Daoy (cell line): ENCODE measurements at regions not wholly inside any gene's neighbourhood (a gene's known extent, or its start where the extent isn't known, plus 50 kb on each side); places are given as distances from the start of the nearest gene placed in this dataset.
"Not testable (repeated sequence)": the region's sequence is repeated elsewhere in the genome, so short reads cannot be mapped to it uniquely, and the experiment has no call there.

ENCODE experiments used
- DNase-seq: peaks from one replicate; pipeline ENCODE4 v3.0.0-alpha.2; 2015; ENCODE audit warnings: low read depth

GRCh38 chr9:2277644-2278043 lies 262.5 kb downstream of the SMARCA2 start:
- DNase-seq, result not testable (repeated sequence)

GRCh38 chr9:2279138-2279537 lies 264.0 kb downstream of the SMARCA2 start:
- DNase-seq, result not testable (repeated sequence)

- peak; percentile 92 for DNase-seq
Observed at GRCh38 chr9:2281031-2281802, 266.1 kb downstream of the SMARCA2 start.

GRCh38 chr9:2281803-2282185 lies 266.6 kb downstream of the SMARCA2 start:
- peak; percentile 79 for DNase-seq

- no peak for DNase-seq
Observed at GRCh38 chr9:2284770-2285169, 269.6 kb downstream of the SMARCA2 start.

- DNase-seq, result no peak
Observed at GRCh38 chr9:2285416-2286332, 270.5 kb downstream of the SMARCA2 start.

- no peak for DNase-seq
Observed at GRCh38 chr9:2286333-2286705, 271.2 kb downstream of the SMARCA2 start.

- DNase-seq, result no peak
Observed at GRCh38 chr9:2286825-2287455, 271.8 kb downstream of the SMARCA2 start.

GRCh38 chr9:2288309-2288708 lies 273.2 kb downstream of the SMARCA2 start:
- no peak for DNase-seq

GRCh38 chr9:2289263-2289662 lies 274.1 kb downstream of the SMARCA2 start:
- DNase-seq, result no peak

- no peak for DNase-seq
Observed at GRCh38 chr9:2290382-2290781, 275.2 kb downstream of the SMARCA2 start.

GRCh38 chr9:2291980-2292704 lies 277.0 kb downstream of the SMARCA2 start:
- DNase-seq, result peak; percentile 66

GRCh38 chr9:2292733-2293132 lies 277.6 kb downstream of the SMARCA2 start:
- no peak for DNase-seq

- DNase-seq, result no peak
Observed at GRCh38 chr9:2297771-2298170, 282.6 kb downstream of the SMARCA2 start.

GRCh38 chr9:2298217-2298616 lies 283.1 kb downstream of the SMARCA2 start:
- no peak for DNase-seq

- DNase-seq, result no peak
Observed at GRCh38 chr9:2299156-2299842, 284.2 kb downstream of the SMARCA2 start.

- no peak for DNase-seq
Observed at GRCh38 chr9:2299843-2300205, 284.7 kb downstream of the SMARCA2 start.

GRCh38 chr9:2300325-2300724 lies 285.2 kb downstream of the SMARCA2 start:
- no peak for DNase-seq

- no peak for DNase-seq
Observed at GRCh38 chr9:2302606-2303005, 287.5 kb downstream of the SMARCA2 start.

- no peak for DNase-seq
Observed at GRCh38 chr9:2303056-2303455, 287.9 kb downstream of the SMARCA2 start.

- DNase-seq, result peak; percentile 62
Observed at GRCh38 chr9:2307480-2307879, 292.3 kb downstream of the SMARCA2 start.
